ENCODE measurements at regions not wholly inside any gene's neighbourhood (a gene's known extent, or its start where the extent isn't known, plus 50 kb on each side); places are given as distances from the start of the nearest gene placed in this dataset.

DNA sequence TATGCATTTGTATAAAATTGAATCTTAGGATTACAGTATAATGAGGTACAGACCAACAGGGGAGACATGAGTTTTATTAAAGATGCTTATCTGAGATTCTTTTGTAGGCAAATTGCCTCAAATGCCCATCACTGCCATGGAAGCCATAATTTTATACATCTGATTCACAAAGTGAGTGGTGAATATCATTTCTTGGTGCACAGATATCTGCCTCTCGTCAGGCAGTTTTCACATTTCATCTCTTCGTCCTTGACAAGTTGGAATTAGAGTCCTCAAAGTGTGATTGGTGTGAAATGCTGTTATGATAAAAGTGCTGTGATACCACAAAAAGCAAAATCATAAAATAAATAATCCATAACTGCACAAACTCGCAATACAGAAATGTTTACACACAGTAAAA is 1602.8 kb upstream of the DDX18 start:
- H3K36me3 ChIP-seq (ENCODE audit: control insufficient read depth in 2 of 2, extremely low read depth in 1 of 2, insufficient read depth in 2 of 2, low read length in 2 of 2): no peaks in the 10 kb centered on the region
- no peaks in the 10 kb centered on the region for H3K4me1 ChIP-seq (ENCODE audit: control insufficient read depth, extremely low read depth, insufficient read depth, low read length)
- no peak overlapping the region for H3K9ac ChIP-seq (ENCODE audit: control insufficient read depth, extremely low read depth, insufficient read depth, low read length)
- H3K79me2 ChIP-seq (ENCODE audit: control insufficient read depth, insufficient read depth, low read length): no peaks in the 10 kb centered on the region
- no peak overlapping the region for H3K27ac ChIP-seq (ENCODE audit: control insufficient read depth, insufficient read depth, low read length)
- FAIRE-seq: no peak
- dilution Hi-C loops (cut with MboI; ENCODE audit: extremely low pct_ligation_motif_present, low sequenced_read_pairs): no loop called here
- no peaks in the 10 kb centered on the region for H3K9me3 ChIP-seq (ENCODE audit: control insufficient read depth, low read depth, low read length)
- no peaks in the 10 kb centered on the region for H3K9me1 ChIP-seq (ENCODE audit: control insufficient read depth, extremely low read depth, insufficient read depth, low read length)
- H2AFZ ChIP-seq (ENCODE audit: control insufficient read depth, low read length): no peak overlapping the region
- H4K20me1 ChIP-seq (ENCODE audit: control insufficient read depth, extremely low read depth, insufficient read depth, low read length): no peaks in the 10 kb centered on the region
- no peak overlapping the region for H3K4me2 ChIP-seq (ENCODE audit: control insufficient read depth, extremely low read depth, insufficient read depth, low read depth, low read length)
- no peaks in the 10 kb centered on the region for H3K27me3 ChIP-seq (ENCODE audit: control insufficient read depth, extremely low read depth, insufficient read depth, low read length)
- no peak for TF ChIP-seq EZH2 (IDR thresholded peaks at IDR 0.05; ENCODE audit: low read length)
- TF ChIP-seq, protein P1, sequence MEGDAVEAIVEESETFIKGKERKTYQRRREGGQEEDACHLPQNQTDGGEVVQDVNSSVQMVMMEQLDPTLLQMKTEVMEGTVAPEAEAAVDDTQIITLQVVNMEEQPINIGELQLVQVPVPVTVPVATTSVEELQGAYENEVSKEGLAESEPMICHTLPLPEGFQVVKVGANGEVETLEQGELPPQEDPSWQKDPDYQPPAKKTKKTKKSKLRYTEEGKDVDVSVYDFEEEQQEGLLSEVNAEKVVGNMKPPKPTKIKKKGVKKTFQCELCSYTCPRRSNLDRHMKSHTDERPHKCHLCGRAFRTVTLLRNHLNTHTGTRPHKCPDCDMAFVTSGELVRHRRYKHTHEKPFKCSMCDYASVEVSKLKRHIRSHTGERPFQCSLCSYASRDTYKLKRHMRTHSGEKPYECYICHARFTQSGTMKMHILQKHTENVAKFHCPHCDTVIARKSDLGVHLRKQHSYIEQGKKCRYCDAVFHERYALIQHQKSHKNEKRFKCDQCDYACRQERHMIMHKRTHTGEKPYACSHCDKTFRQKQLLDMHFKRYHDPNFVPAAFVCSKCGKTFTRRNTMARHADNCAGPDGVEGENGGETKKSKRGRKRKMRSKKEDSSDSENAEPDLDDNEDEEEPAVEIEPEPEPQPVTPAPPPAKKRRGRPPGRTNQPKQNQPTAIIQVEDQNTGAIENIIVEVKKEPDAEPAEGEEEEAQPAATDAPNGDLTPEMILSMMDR (optimal IDR thresholded peaks at IDR 0.05 in 1 of 3, IDR thresholded peaks at IDR 0.05 in 1 of 3, conservative IDR thresholded peaks at IDR 0.05 in 1 of 3; ENCODE audit: extremely low read depth in 1 of 3, insufficient read depth in 2 of 3, low read length in 3 of 3): no peak
- H3K4me3 ChIP-seq (ENCODE audit: control insufficient read depth in 2 of 3, extremely low read depth in 1 of 3, insufficient read depth in 2 of 3, low read depth in 1 of 3, low read length in 3 of 3): no peak overlapping the region
- no peak for DNase-seq (ENCODE audit: low read depth, low spot score)

DNA sequence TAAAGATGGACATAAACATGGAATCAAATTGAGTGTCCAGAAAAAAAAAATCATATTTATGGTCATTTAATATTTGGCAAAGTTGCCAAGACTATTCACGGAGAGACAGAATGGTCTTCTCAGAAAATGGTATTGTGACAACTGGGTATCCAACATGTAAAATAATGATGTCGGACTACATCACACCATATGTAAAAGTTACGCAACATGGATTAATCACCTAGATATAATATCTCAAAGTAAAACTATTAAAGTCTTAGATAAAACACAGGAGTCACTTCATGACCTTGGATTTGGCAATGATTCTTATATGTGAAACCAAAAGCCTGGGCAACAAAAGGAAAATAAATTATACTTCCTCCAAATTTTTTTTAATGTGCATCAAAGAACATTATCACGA is 1591.7 kb upstream of the DDX18 start:
- Histone ChIP-seq H3K4me1 (ENCODE audit: control insufficient read depth, extremely low read depth, insufficient read depth, low read length) (no peaks in the 10 kb centered on the region), H3K4me3 (ENCODE audit: control insufficient read depth in 2 of 3, extremely low read depth in 1 of 3, insufficient read depth in 2 of 3, low read depth in 1 of 3, low read length in 3 of 3) (no peak overlapping the region), H3K27me3 (ENCODE audit: control insufficient read depth, extremely low read depth, insufficient read depth, low read length) (no peaks in the 10 kb centered on the region), H3K9ac (ENCODE audit: control insufficient read depth, extremely low read depth, insufficient read depth, low read length) (no peak overlapping the region), H2AFZ (ENCODE audit: control insufficient read depth, low read length) (no peak overlapping the region), H4K20me1 (ENCODE audit: control insufficient read depth, extremely low read depth, insufficient read depth, low read length) (no peaks in the 10 kb centered on the region), H3K9me1 (ENCODE audit: control insufficient read depth, extremely low read depth, insufficient read depth, low read length) (no peaks in the 10 kb centered on the region), H3K27ac (ENCODE audit: control insufficient read depth, insufficient read depth, low read length) (no peak overlapping the region), H3K4me2 (ENCODE audit: control insufficient read depth, extremely low read depth, insufficient read depth, low read depth, low read length) (no peak overlapping the region), H3K79me2 (ENCODE audit: control insufficient read depth, insufficient read depth, low read length) (no peaks in the 10 kb centered on the region), H3K36me3 (ENCODE audit: control insufficient read depth in 2 of 2, extremely low read depth in 1 of 2, insufficient read depth in 2 of 2, low read length in 2 of 2) (no peaks in the 10 kb centered on the region), H3K9me3 (ENCODE audit: control insufficient read depth, low read depth, low read length) (peaks cover 8% of the 10 kb centered on the region)
- TF ChIP-seq EZH2 (IDR thresholded peaks at IDR 0.05; ENCODE audit: low read length): no peak
- TF ChIP-seq, protein P1 (optimal IDR thresholded peaks at IDR 0.05 in 1 of 3, IDR thresholded peaks at IDR 0.05 in 1 of 3, conservative IDR thresholded peaks at IDR 0.05 in 1 of 3; ENCODE audit: extremely low read depth in 1 of 3, insufficient read depth in 2 of 3, low read length in 3 of 3): no peak
- dilution Hi-C loops (cut with MboI; ENCODE audit: extremely low pct_ligation_motif_present, low sequenced_read_pairs): no loop called here
- DNase-seq (ENCODE audit: low read depth, low spot score) (no peak), FAIRE-seq (no peak)
